Fibroblast of mammary gland (primary cell): ENCODE measurements at regions not wholly inside any gene's neighbourhood (a gene's known extent, or its start where the extent isn't known, plus 50 kb on each side); places are given as distances from the start of the nearest gene placed in this dataset.
"Not testable (repeated sequence)": the region's sequence is repeated elsewhere in the genome, so short reads cannot be mapped to it uniquely, and the experiment has no call there.

Experiments used
- DNase-seq: peaks from one replicate; pipeline ENCODE4 v3.0.0-alpha.2; 2010; ENCODE audit warnings: low read depth
- H3K4me3 ChIP-seq: 2 replicates; pipeline ENCODE4 v1.5.1; 2011; ENCODE audit warnings: low read depth, mild to moderate bottlenecking, low read length, moderate library complexity; ENCODE audit not compliant: control insufficient read depth
- CTCF ChIP-seq: conservative IDR thresholded peaks from 2 replicates; pipeline ENCODE4 v1.5.1; 2011; ENCODE audit warnings: low read depth, low read length, inconsistent platforms; ENCODE audit not compliant: control insufficient read depth, insufficient read depth

- H3K4me3 ChIP-seq: no peak overlapping the region
- DNase-seq: no peak
- no peak for TF ChIP-seq CTCF
Observed at GRCh38 chr9:79431019-79431679, 140.6 kb upstream of the TLE4 start.

GRCh38 chr9:79432485-79432884 is 139.3 kb upstream of the TLE4 start:
- TF ChIP-seq CTCF: no peak
- DNase-seq: no peak
- no peak overlapping the region for H3K4me3 ChIP-seq

- no peak for TF ChIP-seq CTCF
- H3K4me3 ChIP-seq: no peak overlapping the region
- no peak for DNase-seq
Observed at GRCh38 chr9:79433703-79434102, 138.1 kb upstream of the TLE4 start.

GRCh38 chr9:79439221-79439620 is 132.5 kb upstream of the TLE4 start:
- not testable (repeated sequence) for DNase-seq, H3K4me3 ChIP-seq

GRCh38 chr9:79446523-79447307 is 125.0 kb upstream of the TLE4 start:
- TF ChIP-seq CTCF: no peak
- H3K4me3 ChIP-seq: no peak overlapping the region
- DNase-seq: no peak

GRCh38 chr9:79447308-79447605 is 124.5 kb upstream of the TLE4 start:
- H3K4me3 ChIP-seq: no peak overlapping the region
- TF ChIP-seq CTCF: no peak
- DNase-seq: no peak

GRCh38 chr9:79447762-79448161 is 124.0 kb upstream of the TLE4 start:
- no peak overlapping the region for H3K4me3 ChIP-seq
- no peak for TF ChIP-seq CTCF
- no peak for DNase-seq
